GM19035 (cell line): ENCODE measurements at regions not wholly inside any gene's neighbourhood (a gene's known extent, or its start where the extent isn't known, plus 50 kb on each side); places are given as distances from the start of the nearest gene placed in this dataset.

Source experiments
- ATAC-seq: cut with Tn5 transposase; IDR thresholded peaks from one replicate; pipeline ENCODE4 v1.9.1; 2021; ENCODE audit not compliant: unreplicated experiment

GRCh38 chr5:112653638-112654205 is 84.0 kb upstream of the APC start:
- ATAC-seq = no peak

- no peak for ATAC-seq
These were observed 82.2 kb upstream of the APC start for GRCh38 chr5:112655513-112655912.

GRCh38 chr5:112656451-112656850 is 81.2 kb upstream of the APC start:
- ATAC-seq = no peak

GRCh38 chr5:112657804-112658203 is 79.9 kb upstream of the APC start:
- ATAC-seq = no peak

- ATAC-seq = no peak
These were observed 77.3 kb upstream of the APC start for GRCh38 chr5:112660359-112660758.

GRCh38 chr5:112663146-112663545 is 74.5 kb upstream of the APC start:
- ATAC-seq = no peak

GRCh38 chr5:112668016-112668415 is 69.7 kb upstream of the APC start:
- no peak for ATAC-seq

- ATAC-seq = no peak
These were observed 68.8 kb upstream of the APC start for GRCh38 chr5:112668911-112669310.

- ATAC-seq = no peak
These were observed 68.2 kb upstream of the APC start for GRCh38 chr5:112669328-112669963.

- ATAC-seq = no peak
These were observed 66.0 kb upstream of the APC start for GRCh38 chr5:112671687-112672086.

- peak; percentile 58 for ATAC-seq
These were observed 56.2 kb upstream of the APC start for GRCh38 chr5:112681481-112681908.

GRCh38 chr5:112682621-112683061 is 55.0 kb upstream of the APC start:
- ATAC-seq = no peak

GRCh38 chr5:112684121-112684520 is 53.6 kb upstream of the APC start:
- no peak for ATAC-seq

GRCh38 chr5:112684737-112685136 is 52.9 kb upstream of the APC start:
- ATAC-seq = no peak

GRCh38 chr5:112685386-112685785 is 52.3 kb upstream of the APC start:
- no peak for ATAC-seq

- no peak for ATAC-seq
These were observed 51.8 kb upstream of the APC start for GRCh38 chr5:112685931-112686330.

- no peak for ATAC-seq
These were observed 51.0 kb upstream of the APC start for GRCh38 chr5:112686675-112687074.

- no peak for ATAC-seq
These were observed 50.4 kb upstream of the APC start for GRCh38 chr5:112687306-112687705.
